ENCODE measurements at regions not wholly inside any gene's neighbourhood (a gene's known extent, or its start where the extent isn't known, plus 50 kb on each side); places are given as distances from the start of the nearest gene placed in this dataset.
"Not testable (repeated sequence)": the region's sequence is repeated elsewhere in the genome, so short reads cannot be mapped to it uniquely, and the experiment has no call there.

DNA sequence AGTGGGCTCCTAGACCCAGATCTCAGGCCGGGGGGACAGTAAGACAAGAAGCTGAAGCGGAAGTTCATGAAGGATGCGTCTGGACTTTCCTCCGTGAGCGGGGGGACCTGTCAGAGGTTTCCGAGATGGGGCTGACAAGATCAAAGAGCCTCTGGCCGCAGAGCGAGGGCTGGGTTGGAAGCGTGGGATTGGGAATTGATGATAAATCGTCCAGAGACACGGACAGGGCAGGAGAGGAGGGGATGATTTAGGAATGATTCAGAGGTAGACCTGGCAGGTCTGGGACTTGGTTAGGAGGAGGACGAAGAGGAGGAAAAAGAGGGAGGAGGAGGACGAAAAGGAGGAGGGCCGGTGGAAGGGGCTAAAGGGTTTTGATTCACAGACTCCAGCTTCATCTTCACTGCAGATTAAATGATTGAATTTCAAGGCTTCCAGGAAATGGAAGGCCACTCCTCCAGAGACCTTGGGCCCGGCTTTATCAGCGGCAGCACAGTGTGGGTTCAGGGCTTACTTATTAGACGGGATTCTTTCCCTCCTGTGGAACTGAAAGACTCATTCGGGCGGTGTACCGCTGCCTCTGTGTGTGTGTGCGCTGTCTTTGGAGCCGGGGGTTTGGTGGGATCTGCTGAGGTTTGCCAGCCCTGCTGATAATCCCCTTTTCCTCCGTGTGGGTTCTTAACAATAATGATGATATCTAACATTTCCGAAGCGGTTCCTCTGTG is 85.7 kb upstream of the SLC45A1 start:
- Histone ChIP-seq H3K4me1 (no peaks in the 10 kb centered on the region), H3K27ac (no peak overlapping the region), H3K4me3 (no peak overlapping the region), H3K36me3 (no peaks in the 10 kb centered on the region), H3K9me3 (no peaks in the 10 kb centered on the region), H3K27me3 (no peaks in the 10 kb centered on the region)
- TF ChIP-seq EP300 (IDR thresholded peaks at IDR 0.05) (no peak), CTCF (IDR thresholded peaks at IDR 0.05) (no peak), POLR2A (IDR thresholded peaks at IDR 0.05) (no peak)
- WGBS, 2 donors, result 74 to 75% methylated on average over 25 of the region's 25 CpGs
- DNase-seq, result no peak
- intact Hi-C loops (cut with DNase I), result no loop called here

- Histone ChIP-seq H3K27me3 (no peaks in the 10 kb centered on the region), H3K9me3 (no peaks in the 10 kb centered on the region), H3K4me1 (no peaks in the 10 kb centered on the region), H3K4me3 (no peak overlapping the region), H3K36me3 (no peaks in the 10 kb centered on the region), H3K27ac (peak overlapping the region in 1 of 4 donors; percentile 73)
- no peak for TF ChIP-seq POLR2A (IDR thresholded peaks at IDR 0.05)
- no peak for TF ChIP-seq EP300 (IDR thresholded peaks at IDR 0.05)
- TF ChIP-seq CTCF (IDR thresholded peaks at IDR 0.05), result no peak
- TF ChIP-seq POLR2AphosphoS5 (IDR thresholded peaks at IDR 0.05), result no peak
- no peak for DNase-seq
- whole genome bisulfite sequencing, 2 donors, result 31 to 69% methylated on average over 7 of the region's 7 CpGs
- intact Hi-C loops (cut with DNase I), result no loop called here
These were observed 87.7 kb upstream of the SLC45A1 start for GRCh38 chr1:8230292-8230621.

GRCh38 chr1:8228253-8228652 is 89.7 kb upstream of the SLC45A1 start:
- intact Hi-C loops (cut with DNase I), result no loop called here
- no peak for TF ChIP-seq POLR2A (IDR thresholded peaks at IDR 0.05)
- no peak for TF ChIP-seq EP300 (IDR thresholded peaks at IDR 0.05)
- no peak for TF ChIP-seq POLR2AphosphoS5 (IDR thresholded peaks at IDR 0.05)
- TF ChIP-seq CTCF (IDR thresholded peaks at IDR 0.05), result no peak
- no peak overlapping the region for H3K4me3 ChIP-seq
- H3K36me3 ChIP-seq, result no peaks in the 10 kb centered on the region
- WGBS, 2 donors, result 94 to 97% methylated on average over 2 of the region's 2 CpGs
- H3K27ac ChIP-seq, result no peak overlapping the region
- no peaks in the 10 kb centered on the region for H3K9me3 ChIP-seq
- DNase-seq, result no peak
- no peaks in the 10 kb centered on the region for H3K27me3 ChIP-seq
- H3K4me1 ChIP-seq, result no peaks in the 10 kb centered on the region

- H3K27ac ChIP-seq; H3K4me3 ChIP-seq; H3K9me3 ChIP-seq; H3K4me1 ChIP-seq; H3K27me3 ChIP-seq; intact Hi-C loops (cut with DNase I); H3K36me3 ChIP-seq; DNase-seq: not testable (repeated sequence)
- 93 to 94% methylated on average over 2 of the region's 2 CpGs for WGBS, 2 donors
These were observed 90.2 kb upstream of the SLC45A1 start for GRCh38 chr1:8227674-8228073.

- intact Hi-C loops (cut with DNase I), result no loop called here
- H3K27ac ChIP-seq, result no peak overlapping the region
- no peak for DNase-seq
- H3K9me3 ChIP-seq, result no peaks in the 10 kb centered on the region
- TF ChIP-seq EP300 (IDR thresholded peaks at IDR 0.05), result no peak
- H3K27me3 ChIP-seq, result no peaks in the 10 kb centered on the region
- H3K4me1 ChIP-seq, result no peaks in the 10 kb centered on the region
- H3K4me3 ChIP-seq, result no peak overlapping the region
- no peaks in the 10 kb centered on the region for H3K36me3 ChIP-seq
- WGBS, 2 donors, result 63 to 76% methylated on average over 5 of the region's 5 CpGs
These were observed 91.2 kb upstream of the SLC45A1 start for GRCh38 chr1:8226747-8227146.

DNA sequence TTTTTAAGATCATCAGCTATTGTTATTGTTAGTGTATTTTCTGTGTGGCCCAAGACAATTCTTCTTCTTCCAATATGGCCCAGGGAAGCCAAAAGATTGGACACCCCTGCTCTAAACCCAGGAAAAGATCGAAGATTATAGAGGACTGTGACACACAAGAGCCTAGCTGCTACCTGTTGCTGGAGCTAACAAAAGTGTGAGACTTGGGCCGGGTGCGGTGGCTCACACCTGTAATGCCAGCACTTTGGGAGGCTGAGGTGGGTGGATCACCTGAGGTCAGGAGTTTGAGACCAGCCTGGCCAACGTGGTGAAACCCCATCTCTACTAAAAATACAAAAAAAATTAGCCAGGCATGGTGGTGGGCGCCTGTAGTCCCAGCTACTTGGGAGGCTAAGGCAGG is 91.9 kb upstream of the SLC45A1 start:
- H3K27me3 ChIP-seq; H3K9me3 ChIP-seq; DNase-seq; H3K27ac ChIP-seq; H3K4me3 ChIP-seq; H3K36me3 ChIP-seq; H3K4me1 ChIP-seq; intact Hi-C loops (cut with DNase I): not testable (repeated sequence)
- WGBS, 2 donors, result 85 to 94% methylated on average over 5 of the region's 5 CpGs

All from sigmoid colon (tissue), 6 donors.